ENCODE measurements at regions not wholly inside any gene's neighbourhood (a gene's known extent, or its start where the extent isn't known, plus 50 kb on each side); places are given as distances from the start of the nearest gene placed in this dataset.

DNA sequence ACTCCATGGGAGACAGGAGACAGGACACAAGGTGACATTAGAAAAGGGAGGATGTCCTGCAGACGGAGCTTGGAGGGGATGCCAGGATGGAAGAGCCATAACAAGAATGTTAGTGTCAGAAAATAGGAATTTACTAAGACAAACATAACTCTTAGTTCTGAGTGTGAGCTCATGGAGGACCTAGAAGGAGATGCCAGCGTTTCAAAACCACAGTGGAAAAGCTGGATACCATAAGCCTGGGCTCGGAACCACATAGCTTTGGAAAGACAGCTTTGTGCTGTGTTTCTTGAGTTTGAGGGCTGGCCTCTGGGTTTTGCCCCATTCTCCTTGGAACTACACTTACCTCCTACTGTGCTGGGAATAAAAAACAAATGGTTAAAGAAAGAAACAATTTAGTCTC lies 128.4 kb downstream of the S1PR1 start:
- TF ChIP-seq POLR2A (IDR thresholded peaks at IDR 0.05): no peak
- TF ChIP-seq, protein P1, sequence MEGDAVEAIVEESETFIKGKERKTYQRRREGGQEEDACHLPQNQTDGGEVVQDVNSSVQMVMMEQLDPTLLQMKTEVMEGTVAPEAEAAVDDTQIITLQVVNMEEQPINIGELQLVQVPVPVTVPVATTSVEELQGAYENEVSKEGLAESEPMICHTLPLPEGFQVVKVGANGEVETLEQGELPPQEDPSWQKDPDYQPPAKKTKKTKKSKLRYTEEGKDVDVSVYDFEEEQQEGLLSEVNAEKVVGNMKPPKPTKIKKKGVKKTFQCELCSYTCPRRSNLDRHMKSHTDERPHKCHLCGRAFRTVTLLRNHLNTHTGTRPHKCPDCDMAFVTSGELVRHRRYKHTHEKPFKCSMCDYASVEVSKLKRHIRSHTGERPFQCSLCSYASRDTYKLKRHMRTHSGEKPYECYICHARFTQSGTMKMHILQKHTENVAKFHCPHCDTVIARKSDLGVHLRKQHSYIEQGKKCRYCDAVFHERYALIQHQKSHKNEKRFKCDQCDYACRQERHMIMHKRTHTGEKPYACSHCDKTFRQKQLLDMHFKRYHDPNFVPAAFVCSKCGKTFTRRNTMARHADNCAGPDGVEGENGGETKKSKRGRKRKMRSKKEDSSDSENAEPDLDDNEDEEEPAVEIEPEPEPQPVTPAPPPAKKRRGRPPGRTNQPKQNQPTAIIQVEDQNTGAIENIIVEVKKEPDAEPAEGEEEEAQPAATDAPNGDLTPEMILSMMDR (IDR thresholded peaks at IDR 0.05): no peak

All from heart left ventricle (tissue), 13 donors.